Fibroblast of mammary gland (primary cell): ENCODE measurements at regions not wholly inside any gene's neighbourhood (a gene's known extent, or its start where the extent isn't known, plus 50 kb on each side); places are given as distances from the start of the nearest gene placed in this dataset.
A peak's percentile ranks its signal among the peaks of the same experiment; 100 is the strongest.

Experiments used
- DNase-seq: peaks from one replicate; pipeline ENCODE4 v3.0.0-alpha.2; 2010; ENCODE audit warnings: low read depth
- H3K4me3 ChIP-seq: 2 replicates; pipeline ENCODE4 v1.5.1; 2011; ENCODE audit warnings: low read depth, mild to moderate bottlenecking, low read length, moderate library complexity; ENCODE audit not compliant: control insufficient read depth
- TF ChIP-seq, protein P1 (sequence below): conservative IDR thresholded peaks from 2 replicates; pipeline ENCODE4 v1.5.1; 2011; ENCODE audit warnings: low read depth, low read length, inconsistent platforms; ENCODE audit not compliant: control insufficient read depth, insufficient read depth

DNA sequence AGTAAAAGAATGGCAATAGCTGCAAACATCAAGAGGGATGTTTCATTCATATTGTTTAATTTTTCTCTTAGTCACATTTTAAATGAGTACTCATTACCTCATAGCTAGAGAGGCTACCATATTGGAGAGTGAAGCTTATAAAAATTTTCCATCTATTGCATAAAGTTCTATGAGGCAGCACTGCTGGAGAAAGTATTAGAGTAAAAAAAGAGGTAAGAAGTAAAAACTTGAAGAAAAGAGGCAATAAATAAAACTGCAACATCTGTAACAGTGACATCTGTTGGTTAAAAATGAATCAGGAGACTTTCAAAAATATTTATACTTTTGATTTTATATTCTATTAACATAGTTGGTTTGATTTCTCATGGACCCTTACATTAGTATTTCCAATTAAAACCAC lies 284.5 kb upstream of the SEMA3D start:
- no peak overlapping the region for H3K4me3 ChIP-seq
- TF ChIP-seq, protein P1, sequence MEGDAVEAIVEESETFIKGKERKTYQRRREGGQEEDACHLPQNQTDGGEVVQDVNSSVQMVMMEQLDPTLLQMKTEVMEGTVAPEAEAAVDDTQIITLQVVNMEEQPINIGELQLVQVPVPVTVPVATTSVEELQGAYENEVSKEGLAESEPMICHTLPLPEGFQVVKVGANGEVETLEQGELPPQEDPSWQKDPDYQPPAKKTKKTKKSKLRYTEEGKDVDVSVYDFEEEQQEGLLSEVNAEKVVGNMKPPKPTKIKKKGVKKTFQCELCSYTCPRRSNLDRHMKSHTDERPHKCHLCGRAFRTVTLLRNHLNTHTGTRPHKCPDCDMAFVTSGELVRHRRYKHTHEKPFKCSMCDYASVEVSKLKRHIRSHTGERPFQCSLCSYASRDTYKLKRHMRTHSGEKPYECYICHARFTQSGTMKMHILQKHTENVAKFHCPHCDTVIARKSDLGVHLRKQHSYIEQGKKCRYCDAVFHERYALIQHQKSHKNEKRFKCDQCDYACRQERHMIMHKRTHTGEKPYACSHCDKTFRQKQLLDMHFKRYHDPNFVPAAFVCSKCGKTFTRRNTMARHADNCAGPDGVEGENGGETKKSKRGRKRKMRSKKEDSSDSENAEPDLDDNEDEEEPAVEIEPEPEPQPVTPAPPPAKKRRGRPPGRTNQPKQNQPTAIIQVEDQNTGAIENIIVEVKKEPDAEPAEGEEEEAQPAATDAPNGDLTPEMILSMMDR: no peak
- DNase-seq: no peak

DNA sequence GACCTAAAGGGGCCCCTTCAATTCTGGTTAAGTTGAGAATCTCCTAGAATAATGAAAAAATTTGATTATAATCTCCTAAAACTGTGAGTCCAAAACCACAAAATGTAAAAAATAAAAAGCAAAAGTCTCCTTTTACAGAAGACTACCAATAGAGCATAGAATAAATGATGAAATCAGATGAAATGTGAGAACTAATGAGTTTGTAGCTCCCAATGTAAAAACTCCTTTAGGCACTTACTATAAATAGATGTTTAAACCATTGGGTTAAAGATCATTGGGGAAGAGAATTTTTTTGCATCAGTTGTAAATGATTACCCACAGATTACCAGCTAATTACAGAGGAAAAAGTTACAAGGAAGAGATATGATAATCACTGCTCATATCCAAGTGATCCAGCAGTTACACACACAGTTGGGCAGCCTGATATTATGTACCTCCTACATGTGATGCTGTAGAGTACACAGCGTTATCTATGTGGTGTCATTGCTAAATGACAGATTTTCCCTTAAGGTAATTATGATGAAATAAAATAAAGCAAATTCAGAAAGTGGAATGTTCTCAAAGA lies 282.7 kb upstream of the SEMA3D start:
- DNase-seq: peak; percentile 19
- H3K4me3 ChIP-seq: no peak overlapping the region
- TF ChIP-seq, protein P1: no peak

DNA sequence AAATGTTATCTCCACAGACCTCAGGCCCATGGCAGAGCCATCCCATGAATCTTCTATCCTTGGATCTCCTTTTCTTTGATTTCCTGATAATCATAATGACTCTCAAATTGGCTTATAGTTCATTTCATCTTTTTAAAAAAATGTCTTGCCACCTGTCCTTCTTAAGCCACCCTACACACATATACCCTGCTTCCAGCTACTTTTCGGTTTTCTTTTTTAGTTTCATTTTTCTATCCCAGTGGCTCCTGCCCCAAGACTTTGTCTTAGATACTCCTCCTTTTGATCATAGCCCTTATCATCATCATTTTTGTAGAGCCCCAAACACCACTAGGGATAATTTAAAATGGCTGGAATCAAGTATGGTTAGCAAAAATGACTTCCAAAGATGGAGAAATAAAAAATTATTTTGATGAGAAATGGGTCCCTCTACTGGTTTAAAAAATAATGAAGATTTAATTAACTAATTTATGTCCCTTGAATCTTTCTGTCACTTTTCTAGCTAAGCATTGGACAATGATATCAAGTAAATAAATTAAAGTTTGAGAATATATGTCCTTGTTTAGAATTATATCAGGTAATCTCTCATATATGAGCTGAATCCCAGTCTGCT lies 277.3 kb upstream of the SEMA3D start:
- TF ChIP-seq, protein P1: peak; percentile 27
- DNase-seq: no peak
- no peak overlapping the region for H3K4me3 ChIP-seq

DNA sequence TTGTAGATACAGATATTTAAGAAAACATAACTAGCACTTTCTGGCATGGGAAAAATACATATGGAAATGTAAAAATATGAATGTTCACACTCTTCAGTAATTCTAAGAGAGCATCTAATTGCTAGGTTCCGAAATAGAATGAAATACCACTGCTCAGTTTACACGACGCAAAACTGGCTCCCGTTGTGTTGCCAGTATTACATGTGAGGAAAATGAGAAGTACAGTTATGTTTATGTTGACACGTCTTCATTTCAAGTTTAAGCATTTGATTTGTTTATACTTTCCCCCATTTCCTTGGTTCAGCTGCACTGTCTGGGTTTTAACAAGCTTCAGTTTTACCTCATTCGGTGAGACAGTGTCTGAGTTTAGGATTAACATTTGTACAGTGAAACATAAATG lies 275.8 kb upstream of the SEMA3D start:
- DNase-seq: no peak
- H3K4me3 ChIP-seq: no peak overlapping the region
- TF ChIP-seq, protein P1: no peak

DNA sequence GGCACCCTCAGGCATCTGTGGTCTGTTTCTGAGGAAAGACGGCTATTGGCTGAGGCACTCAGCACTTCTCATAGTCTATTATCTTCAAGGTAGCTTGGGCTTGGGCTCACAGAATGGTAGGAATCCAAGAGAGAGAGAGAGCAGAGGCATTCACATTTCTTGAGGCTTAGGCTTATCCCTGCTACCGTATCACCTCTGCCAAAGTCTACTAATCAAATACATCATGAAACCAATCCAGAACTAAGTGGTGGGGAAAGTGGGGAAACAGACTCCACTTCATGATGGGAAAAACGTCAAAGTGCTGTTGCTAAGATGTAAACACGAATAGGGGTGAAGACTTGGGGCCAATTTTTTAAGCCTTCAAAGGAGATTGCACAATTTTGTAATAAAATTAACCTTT lies 271.1 kb upstream of the SEMA3D start:
- DNase-seq: no peak
- no peak overlapping the region for H3K4me3 ChIP-seq
- TF ChIP-seq, protein P1: no peak

DNA sequence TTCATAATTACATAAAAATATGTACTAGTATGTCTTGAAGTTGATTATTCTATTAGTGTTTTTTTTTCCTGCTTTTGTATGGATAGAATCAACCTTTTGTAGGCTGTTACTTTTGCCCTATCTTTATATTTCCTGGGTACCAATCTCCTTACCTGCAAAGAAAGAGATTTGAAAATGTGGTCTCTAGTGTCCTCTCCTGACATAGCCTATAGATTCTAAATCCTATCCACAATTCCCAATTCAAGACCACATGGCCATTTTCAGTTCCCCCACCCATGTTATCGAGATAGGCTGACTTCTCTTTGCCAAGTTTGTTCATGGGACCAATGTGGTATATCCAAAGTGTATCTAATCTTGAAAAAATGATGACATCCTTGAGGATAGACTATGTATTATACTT lies 269.4 kb upstream of the SEMA3D start:
- H3K4me3 ChIP-seq: no peak overlapping the region
- DNase-seq: no peak
- TF ChIP-seq, protein P1: no peak
